ENCODE measurements at regions not wholly inside any gene's neighbourhood (a gene's known extent, or its start where the extent isn't known, plus 50 kb on each side); places are given as distances from the start of the nearest gene placed in this dataset.

GRCh38 chr1:163744301-163744887 is 422.6 kb downstream of the NUF2 start:
- no peak overlapping the region for H3K9ac ChIP-seq
- no peaks in the 10 kb centered on the region for H4K20me1 ChIP-seq
- H3K9me3 ChIP-seq (replicated peaks in 1 of 11), result peaks cover 6 to 25% (median 15%) of the 10 kb centered on the region in 11 experiments; a peak in 14 of 22 replicates
- no peak for TF ChIP-seq Cebpa-rat (IDR thresholded peaks at IDR 0.05)
- no peaks in the 10 kb centered on the region for H3K36me3 ChIP-seq
- no peak overlapping the region for H3K4me2 ChIP-seq
- H3K4me1 ChIP-seq, result no peaks in the 10 kb centered on the region
- no peak overlapping the region for H3K27ac ChIP-seq
- no peaks in the 10 kb centered on the region for H3K27me3 ChIP-seq
- no peak overlapping the region for H3K4me3 ChIP-seq

GRCh38 chr1:163745204-163745603 is 423.4 kb downstream of the NUF2 start:
- no peak overlapping the region for H3K9ac ChIP-seq
- H3K4me1 ChIP-seq, result no peaks in the 10 kb centered on the region
- H3K4me3 ChIP-seq, result no peak overlapping the region
- H3K27me3 ChIP-seq, result no peaks in the 10 kb centered on the region
- no peak for TF ChIP-seq Cebpa-rat (IDR thresholded peaks at IDR 0.05)
- H3K9me3 ChIP-seq (replicated peaks in 1 of 11), result peaks cover 6 to 25% (median 15%) of the 10 kb centered on the region in 11 experiments; a peak in 14 of 22 replicates
- no peak overlapping the region for H3K27ac ChIP-seq
- H3K36me3 ChIP-seq, result no peaks in the 10 kb centered on the region
- H4K20me1 ChIP-seq, result no peaks in the 10 kb centered on the region
- H3K4me2 ChIP-seq, result no peak overlapping the region

- no peaks in the 10 kb centered on the region for H3K36me3 ChIP-seq
- H3K27ac ChIP-seq, result no peak overlapping the region
- no peak overlapping the region for H3K4me3 ChIP-seq
- no peak for TF ChIP-seq Cebpa-rat (IDR thresholded peaks at IDR 0.05)
- no peaks in the 10 kb centered on the region for H3K27me3 ChIP-seq
- H3K9ac ChIP-seq, result no peak overlapping the region
- H4K20me1 ChIP-seq, result no peaks in the 10 kb centered on the region
- H3K4me1 ChIP-seq, result no peaks in the 10 kb centered on the region
- peaks cover 6 to 25% (median 15%) of the 10 kb centered on the region in 11 experiments; a peak in 14 of 22 replicates for H3K9me3 ChIP-seq (replicated peaks in 1 of 11)
- H3K4me2 ChIP-seq, result no peak overlapping the region
These were observed 425.5 kb downstream of the NUF2 start for GRCh38 chr1:163747261-163747660.

- Histone ChIP-seq H3K36me3 (no peaks in the 10 kb centered on the region), H3K4me3 (no peak overlapping the region), H3K9me3 (replicated peaks in 1 of 11) (peaks cover 6 to 25% (median 15%) of the 10 kb centered on the region in 11 experiments; a peak in 14 of 22 replicates), H3K4me2 (no peak overlapping the region), H3K4me1 (no peaks in the 10 kb centered on the region), H4K20me1 (no peaks in the 10 kb centered on the region), H3K9ac (no peak overlapping the region), H3K27me3 (no peaks in the 10 kb centered on the region), H3K27ac (no peak overlapping the region)
- TF ChIP-seq Cebpa-rat (IDR thresholded peaks at IDR 0.05), result no peak
These were observed 426.1 kb downstream of the NUF2 start for GRCh38 chr1:163747855-163748254.

- no peaks in the 10 kb centered on the region for H3K27me3 ChIP-seq
- peaks cover 0 to 4% (median 0%) of the 10 kb centered on the region in 11 experiments; a peak in 2 of 22 replicates for H3K9me3 ChIP-seq (replicated peaks in 1 of 11)
- H3K27ac ChIP-seq, result no peak overlapping the region
- H3K4me3 ChIP-seq, result no peak overlapping the region
- H4K20me1 ChIP-seq, result no peaks in the 10 kb centered on the region
- no peak for TF ChIP-seq Cebpa-rat (IDR thresholded peaks at IDR 0.05)
- H3K9ac ChIP-seq, result no peak overlapping the region
- no peaks in the 10 kb centered on the region for H3K4me1 ChIP-seq
- no peak overlapping the region for H3K4me2 ChIP-seq
- H3K36me3 ChIP-seq, result no peaks in the 10 kb centered on the region
These were observed 437.4 kb downstream of the NUF2 start for GRCh38 chr1:163758977-163759670.

GRCh38 chr1:163761898-163762297 is 440.1 kb downstream of the NUF2 start:
- H3K36me3 ChIP-seq, result no peaks in the 10 kb centered on the region
- H4K20me1 ChIP-seq, result no peaks in the 10 kb centered on the region
- H3K27me3 ChIP-seq, result no peaks in the 10 kb centered on the region
- H3K9ac ChIP-seq, result no peak overlapping the region
- TF ChIP-seq Cebpa-rat (IDR thresholded peaks at IDR 0.05), result no peak
- no peak overlapping the region for H3K27ac ChIP-seq
- H3K4me3 ChIP-seq, result no peak overlapping the region
- H3K4me1 ChIP-seq, result peaks cover 0 to 8% (median 6%) of the 10 kb centered on the region in 10 experiments; a peak in 9 of 20 replicates
- no peak overlapping the region for H3K4me2 ChIP-seq
- H3K9me3 ChIP-seq (replicated peaks in 1 of 11), result peaks cover 0 to 4% (median 0%) of the 10 kb centered on the region in 11 experiments; a peak in 2 of 22 replicates

GRCh38 chr1:163766257-163766918 is 444.6 kb downstream of the NUF2 start:
- no peak overlapping the region for H3K4me3 ChIP-seq
- H3K9me3 ChIP-seq (replicated peaks in 1 of 11), result no peaks in the 10 kb centered on the region

GRCh38 chr1:163768576-163768975 is 446.8 kb downstream of the NUF2 start:
- H3K9me3 ChIP-seq (replicated peaks in 1 of 11), result no peaks in the 10 kb centered on the region
- H3K36me3 ChIP-seq, result no peaks in the 10 kb centered on the region
- no peaks in the 10 kb centered on the region for H3K27me3 ChIP-seq
- H3K4me1 ChIP-seq, result peaks cover 0 to 8% (median 6%) of the 10 kb centered on the region in 10 experiments; a peak in 9 of 20 replicates
- no peak overlapping the region for H3K4me2 ChIP-seq
- no peak overlapping the region for H3K9ac ChIP-seq
- no peaks in the 10 kb centered on the region for H4K20me1 ChIP-seq
- H3K27ac ChIP-seq, result no peak overlapping the region
- no peak overlapping the region for H3K4me3 ChIP-seq
- TF ChIP-seq Cebpa-rat (IDR thresholded peaks at IDR 0.05), result no peak

More at GRCh38 chr1:163766257-163766918, 444.6 kb downstream of the NUF2 start:
- H3K27ac ChIP-seq, result no peak overlapping the region
- no peaks in the 10 kb centered on the region for H3K36me3 ChIP-seq
- H3K9ac ChIP-seq, result no peak overlapping the region
- no peak for TF ChIP-seq Cebpa-rat (IDR thresholded peaks at IDR 0.05)
- no peaks in the 10 kb centered on the region for H4K20me1 ChIP-seq
- H3K4me1 ChIP-seq, result peaks cover 0 to 8% (median 6%) of the 10 kb centered on the region in 10 experiments; a peak in 9 of 20 replicates
- H3K27me3 ChIP-seq, result no peaks in the 10 kb centered on the region
- H3K4me2 ChIP-seq, result peak overlapping the region in 6 of 11 experiments; percentile 1 to 39 (median 24); a peak in 11 of 22 replicates

- no peak overlapping the region for H3K4me3 ChIP-seq
- peaks cover 0 to 8% (median 6%) of the 10 kb centered on the region in 10 experiments; a peak in 9 of 20 replicates for H3K4me1 ChIP-seq
These were observed 448.5 kb downstream of the NUF2 start for GRCh38 chr1:163770265-163770664.

More at GRCh38 chr1:163770265-163770664, 448.5 kb downstream of the NUF2 start:
- Histone ChIP-seq H3K36me3 (no peaks in the 10 kb centered on the region), H3K27ac (no peak overlapping the region), H3K27me3 (no peaks in the 10 kb centered on the region), H3K9me3 (replicated peaks in 1 of 11) (no peaks in the 10 kb centered on the region), H3K9ac (no peak overlapping the region), H4K20me1 (no peaks in the 10 kb centered on the region), H3K4me2 (no peak overlapping the region)
- no peak for TF ChIP-seq Cebpa-rat (IDR thresholded peaks at IDR 0.05)
